ENCODE measurements at regions not wholly inside any gene's neighbourhood (a gene's known extent, or its start where the extent isn't known, plus 50 kb on each side); places are given as distances from the start of the nearest gene placed in this dataset.
A peak's percentile ranks its signal among the peaks of the same experiment; 100 is the strongest.

DNA sequence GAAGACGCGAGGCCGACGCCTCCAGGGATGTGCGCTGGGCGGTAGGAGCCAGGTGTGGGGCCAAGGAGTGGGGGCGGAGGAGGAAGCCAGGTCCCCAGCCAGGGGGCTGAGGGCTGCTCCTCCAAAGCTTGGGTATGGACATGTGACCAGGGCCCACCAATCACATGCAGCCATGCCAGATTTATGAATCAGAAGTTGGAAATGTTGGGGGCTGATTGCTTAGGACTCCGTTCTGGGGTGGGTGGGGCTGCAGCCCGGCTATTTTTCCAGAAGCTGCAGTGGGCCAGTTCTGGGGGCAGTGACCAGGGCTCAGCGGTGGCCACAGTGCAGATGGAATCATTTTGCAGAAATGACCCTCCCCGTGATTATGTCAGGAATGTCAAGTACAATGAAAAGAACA is 96.0 kb downstream of the CEBPB start:
- peak; percentile 90 for DNase-seq

GRCh38 chr20:50287512-50287911 is 96.9 kb downstream of the CEBPB start:
- no peak for DNase-seq

GRCh38 chr20:50288128-50288623 is 97.5 kb downstream of the CEBPB start:
- no peak for DNase-seq

DNA sequence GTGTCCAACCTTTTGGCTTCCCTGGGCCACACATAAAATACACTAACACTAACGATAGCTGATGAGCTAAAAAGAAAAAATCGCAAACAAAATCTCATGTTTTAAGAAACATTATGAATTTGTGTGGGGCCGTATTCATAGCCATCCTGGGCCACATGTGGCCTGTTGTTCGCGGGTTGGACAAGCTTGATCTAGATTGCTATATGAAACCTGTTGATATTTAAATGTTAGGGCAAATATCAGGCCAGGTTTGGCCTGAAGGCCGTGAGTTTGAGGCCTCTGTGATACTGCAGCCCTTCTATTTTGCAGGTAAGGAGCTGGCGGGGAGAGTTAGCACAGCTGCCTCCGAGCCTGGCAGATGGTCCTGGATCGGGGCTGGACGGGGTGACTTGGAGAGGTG is 99.0 kb downstream of the CEBPB start:
- DNase-seq: no peak

DNA sequence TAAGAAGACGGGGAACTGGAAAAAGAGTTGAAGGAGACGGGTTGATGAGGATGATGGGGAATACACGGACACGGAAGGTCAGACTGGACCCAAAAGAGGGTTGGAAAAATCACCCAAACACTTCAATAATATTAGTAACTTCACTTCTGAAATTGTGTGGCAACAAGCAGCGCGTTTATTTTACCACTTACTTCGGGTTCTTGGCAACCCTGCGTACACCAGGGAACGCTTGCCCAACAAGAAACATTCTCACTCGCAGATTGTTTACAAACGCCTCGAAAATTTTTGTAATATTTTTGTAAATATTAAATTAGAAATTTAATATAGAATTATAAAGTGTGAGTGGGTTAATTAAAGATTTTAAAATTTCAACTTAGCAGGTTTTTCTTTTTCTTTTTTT is 99.5 kb downstream of the CEBPB start:
- DNase-seq: no peak

DNA sequence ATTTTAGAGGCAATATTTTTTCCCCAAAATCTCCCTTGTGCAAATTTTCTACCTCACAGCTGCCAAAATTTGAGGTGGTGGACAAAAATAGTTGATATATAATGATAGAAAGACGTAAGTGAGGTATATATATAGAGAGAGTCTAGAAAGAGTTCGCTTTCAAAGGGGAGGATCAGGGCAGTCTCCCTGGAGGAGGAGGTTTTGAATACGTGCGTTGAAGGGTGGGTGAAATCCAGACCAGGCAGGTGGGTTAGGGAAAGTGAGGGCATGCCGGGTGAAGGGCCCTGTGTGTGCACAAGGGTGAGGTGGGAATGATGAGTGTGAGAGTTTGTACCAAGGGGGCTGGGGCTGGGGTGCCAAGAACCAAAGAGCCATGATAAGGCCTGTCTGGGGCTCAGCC is 100.2 kb downstream of the CEBPB start:
- DNase-seq: no peak

- DNase-seq: no peak
These were observed 100.8 kb downstream of the CEBPB start for GRCh38 chr20:50291254-50292078.

- DNase-seq: no peak
These were observed 101.5 kb downstream of the CEBPB start for GRCh38 chr20:50292079-50292590.

DNA sequence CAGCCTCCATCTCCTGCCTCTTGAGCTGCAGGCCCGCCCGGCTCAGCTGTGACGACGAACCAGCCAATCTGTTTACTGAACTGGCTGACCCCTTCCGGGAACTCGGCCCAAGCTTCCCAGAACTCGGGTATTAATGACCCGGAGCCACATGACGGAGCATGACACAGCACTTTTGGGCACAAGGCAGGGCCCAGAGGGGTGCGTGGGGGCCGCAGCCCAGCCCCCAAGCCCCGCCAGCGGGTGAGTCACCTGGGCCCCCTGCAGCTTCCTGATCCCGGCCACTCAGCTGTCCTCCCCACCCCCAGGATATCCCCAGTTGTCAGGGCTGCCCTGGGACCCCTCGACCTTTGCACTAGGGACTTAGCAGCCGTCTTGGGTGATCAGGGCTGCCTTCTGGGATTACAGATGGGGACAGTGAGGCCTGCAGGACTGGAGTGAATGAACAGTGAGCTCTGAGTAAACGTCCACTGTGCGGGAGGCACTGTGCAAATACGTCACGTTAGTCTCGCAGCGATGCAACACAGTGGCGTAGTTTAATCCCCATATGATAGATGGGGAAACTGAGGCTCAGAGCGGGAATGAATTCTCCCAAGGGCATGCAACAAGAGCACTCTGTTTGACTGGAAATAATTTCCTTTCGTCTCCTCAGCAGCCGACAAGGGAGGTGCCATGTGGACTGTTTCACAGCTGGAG is 102.1 kb downstream of the CEBPB start:
- DNase-seq: peak; percentile 94

DNA sequence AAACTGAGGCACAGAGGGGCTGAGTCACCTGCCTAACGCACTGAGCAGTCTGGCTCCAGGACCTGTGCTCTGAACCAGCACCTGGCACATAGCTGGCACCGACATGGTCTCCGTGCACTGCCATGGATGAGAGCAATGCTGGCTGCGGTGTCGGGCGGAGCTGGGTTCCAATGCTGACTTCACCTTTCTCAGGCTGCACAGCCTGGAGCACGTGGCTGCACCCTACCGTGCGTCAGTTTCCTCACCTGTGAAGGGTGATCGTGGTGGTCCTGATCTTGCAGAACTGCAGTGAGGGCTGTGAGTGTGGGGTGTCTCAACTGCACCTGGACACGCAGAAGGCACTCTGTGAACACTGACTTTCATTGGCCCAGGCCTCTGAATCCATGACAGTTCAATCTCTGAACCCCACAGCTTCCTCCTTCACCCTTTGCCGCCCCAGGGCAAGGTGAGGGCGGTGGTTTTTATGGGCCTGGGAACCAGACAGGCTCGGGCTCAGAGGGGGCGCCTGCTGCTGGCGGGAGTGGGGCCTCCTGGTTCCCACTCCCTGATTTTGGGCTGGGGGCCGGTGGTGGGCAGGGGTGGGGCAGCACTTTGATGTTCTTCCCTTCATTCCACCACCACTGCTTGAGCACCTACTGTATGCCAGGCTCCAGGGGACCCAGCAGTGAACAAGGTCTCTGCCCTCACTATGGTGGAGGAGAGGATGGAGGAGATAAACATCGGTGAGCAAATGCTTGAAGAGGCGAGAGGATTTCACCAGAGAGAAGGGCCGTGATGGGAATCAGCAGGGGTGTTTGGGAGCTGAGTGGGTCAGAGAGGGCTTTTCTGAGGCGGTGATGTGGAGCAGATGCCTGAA is 102.9 kb downstream of the CEBPB start:
- no peak for DNase-seq

DNA sequence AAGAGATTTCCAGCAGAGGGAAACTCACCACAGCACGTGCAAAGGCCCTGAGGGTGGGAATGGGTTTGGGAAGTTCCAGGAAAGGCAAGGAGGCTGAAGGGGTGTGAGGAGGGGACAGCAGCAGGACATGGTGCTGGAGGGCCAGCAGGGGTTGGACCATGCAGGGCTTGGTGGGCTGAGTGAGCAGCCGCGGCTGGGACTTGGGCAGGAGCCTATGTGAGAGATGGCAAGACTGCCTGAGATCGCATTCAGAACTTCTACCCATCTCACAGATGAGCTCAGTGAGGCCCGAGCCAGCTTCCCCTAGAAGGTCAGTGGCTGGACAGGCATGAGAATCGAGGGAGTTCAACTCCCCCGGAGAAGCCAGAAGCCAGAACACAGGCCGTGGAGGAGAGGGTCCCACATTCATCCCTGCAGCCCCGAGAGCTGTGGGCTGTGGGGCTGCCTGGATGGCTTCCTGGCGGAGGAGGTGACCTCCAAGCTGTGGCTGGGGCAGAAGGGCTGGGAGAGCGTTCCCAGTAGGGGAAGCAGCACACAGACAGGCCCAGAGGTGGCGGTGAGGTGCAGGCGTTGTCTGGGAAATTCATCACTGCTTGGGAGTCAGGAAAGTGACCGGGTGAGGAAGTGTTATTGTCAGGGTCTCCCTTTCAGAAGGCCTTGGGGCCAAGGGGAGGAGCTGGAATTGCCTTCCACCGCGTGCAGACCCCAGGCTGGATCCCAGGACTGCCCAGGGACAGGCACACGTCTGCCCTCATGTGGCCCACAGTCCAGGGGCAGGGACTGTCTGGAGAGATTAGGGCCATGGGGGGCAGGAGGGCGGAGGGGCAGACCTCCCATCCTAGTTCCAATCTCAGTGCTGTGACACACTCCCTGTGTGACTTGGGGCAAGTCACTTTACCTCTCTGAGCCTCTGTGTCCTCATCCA is 103.8 kb downstream of the CEBPB start:
- DNase-seq: no peak

GRCh38 chr20:50295345-50295744 is 104.7 kb downstream of the CEBPB start:
- no peak for DNase-seq

DNA sequence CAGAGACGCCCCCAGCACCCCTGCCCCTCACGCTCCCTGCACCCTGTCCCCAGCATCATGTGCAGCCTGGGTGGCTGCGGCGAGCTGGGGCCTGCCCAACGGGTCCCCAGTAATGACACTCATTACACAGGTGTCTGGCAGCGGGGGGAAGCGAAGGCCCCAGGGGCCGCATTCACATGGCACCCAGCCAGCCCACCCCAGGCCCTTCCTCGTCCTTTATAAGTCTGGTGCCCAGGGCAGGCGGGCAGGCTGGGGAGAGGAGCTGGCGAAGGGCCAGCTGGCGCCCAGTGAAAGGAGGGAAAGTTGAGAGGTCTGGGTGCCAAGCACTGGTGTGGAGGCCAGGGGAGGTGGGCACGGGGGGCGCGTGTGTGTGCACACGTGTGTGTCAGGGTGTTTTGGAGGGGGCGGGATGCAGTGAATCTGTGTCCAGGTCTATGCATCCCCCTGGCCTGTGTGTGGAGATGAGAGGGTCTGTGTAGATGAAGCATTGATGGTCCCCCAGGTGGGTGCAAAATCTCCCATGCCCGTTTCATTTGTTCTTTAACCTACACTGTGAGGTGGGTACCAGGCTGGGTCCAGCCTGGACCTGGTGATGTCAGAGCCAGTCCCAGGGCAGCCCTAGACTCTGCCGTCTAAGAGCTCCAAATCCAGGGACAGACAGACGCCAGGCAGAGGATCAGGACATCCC is 105.3 kb downstream of the CEBPB start:
- no peak for DNase-seq

GRCh38 chr20:50296450-50297375 is 106.1 kb downstream of the CEBPB start:
- DNase-seq: no peak

DNA sequence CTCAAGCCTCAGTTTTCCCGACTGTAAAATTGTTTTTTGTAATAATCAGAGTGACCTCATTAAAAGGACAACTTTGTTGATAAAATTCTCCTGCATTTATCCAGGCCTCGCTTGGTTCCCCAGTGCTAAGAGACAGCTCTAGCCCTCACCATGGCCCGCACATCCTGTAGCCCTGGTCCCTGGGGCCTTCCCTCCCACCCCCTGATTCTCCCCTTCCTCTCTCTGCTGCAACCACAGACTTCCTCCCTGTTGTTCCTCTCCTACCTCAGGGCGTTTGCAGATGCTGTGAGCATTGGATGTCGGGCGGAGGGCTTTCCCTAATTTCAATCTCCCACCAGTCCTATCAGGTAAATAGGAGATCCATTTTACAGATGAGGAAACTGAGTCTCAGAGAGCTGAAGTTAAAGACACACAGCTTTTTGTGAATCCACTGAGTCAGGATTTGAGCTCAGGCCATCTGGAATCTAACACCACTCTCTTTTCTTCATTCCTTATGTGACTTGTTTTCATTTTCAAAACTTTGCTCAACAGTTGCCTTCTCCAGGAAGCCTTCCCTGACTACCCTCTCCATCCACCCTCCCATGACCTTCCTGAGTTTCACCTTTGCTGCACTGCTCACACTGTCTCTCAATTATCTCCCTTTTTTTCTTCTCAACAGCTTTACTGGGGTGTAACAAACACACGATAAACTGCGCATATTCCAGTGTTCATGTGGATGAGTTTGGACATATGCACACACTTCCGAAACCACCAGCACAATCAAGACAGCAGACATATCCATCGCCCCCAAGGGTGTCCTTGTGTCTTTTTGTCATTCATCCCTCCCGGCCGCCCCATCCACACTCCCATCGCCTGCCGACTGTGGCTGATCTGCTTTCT is 107.1 kb downstream of the CEBPB start:
- DNase-seq: no peak

- no peak for DNase-seq
These were observed 108.1 kb downstream of the CEBPB start for GRCh38 chr20:50298554-50299324.

DNA sequence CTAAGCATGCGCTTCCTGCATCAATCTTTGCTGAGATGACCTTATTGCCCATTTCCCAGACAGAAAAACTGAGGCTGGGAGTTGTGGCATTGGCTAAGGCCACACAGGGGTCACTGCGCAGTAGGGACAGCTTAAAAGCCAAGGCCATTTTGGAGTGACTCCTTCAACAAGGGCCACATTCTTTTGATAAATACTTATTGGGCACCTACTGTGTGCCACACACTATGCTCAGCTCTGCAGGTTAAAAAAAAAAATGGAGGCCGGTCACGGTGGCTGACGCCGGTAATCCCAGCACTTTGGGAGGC is 108.6 kb downstream of the CEBPB start:
- no peak for DNase-seq

DNA sequence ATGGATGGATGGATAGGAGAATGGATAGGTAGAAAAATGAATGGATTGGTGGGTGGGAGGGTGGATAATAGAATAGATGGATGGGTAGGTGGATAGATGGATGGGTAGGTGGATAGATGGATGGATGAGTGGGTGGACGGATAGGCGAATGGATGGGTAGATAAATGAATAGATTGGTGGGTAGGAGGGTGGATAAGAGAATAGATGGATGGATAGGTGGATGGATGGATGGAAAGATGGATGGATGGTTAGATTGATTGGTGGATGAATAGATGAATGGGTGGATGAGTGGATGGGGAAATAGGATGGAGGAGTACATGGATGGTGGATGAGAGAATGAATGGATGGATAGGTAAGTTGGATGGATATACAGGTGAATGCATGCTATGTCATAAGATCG is 110.5 kb downstream of the CEBPB start:
- no peak for DNase-seq

DNA sequence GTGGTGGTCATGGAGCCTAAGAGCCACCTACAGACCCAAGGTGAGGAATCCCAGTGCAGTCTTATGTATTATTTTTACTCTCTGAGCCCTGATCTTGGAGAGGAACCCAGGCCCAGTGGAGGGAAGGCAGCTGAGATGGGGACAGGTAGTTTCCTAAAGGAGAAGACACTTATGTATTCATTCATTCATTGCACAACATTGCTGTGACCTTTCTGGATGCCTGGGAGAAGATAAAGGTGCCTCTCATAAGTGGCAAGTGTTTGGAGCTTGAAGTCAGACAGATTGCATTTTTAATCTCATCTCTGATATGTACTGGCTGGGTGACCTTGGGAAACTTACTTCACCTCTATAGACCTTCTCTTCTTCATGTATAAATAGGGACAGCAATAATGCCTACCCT is 111.1 kb downstream of the CEBPB start:
- DNase-seq: no peak

Measured in fibroblast of skin of right quadriceps (primary cell).